ENCODE measurements at regions not wholly inside any gene's neighbourhood (a gene's known extent, or its start where the extent isn't known, plus 50 kb on each side); places are given as distances from the start of the nearest gene placed in this dataset.
"Not testable (repeated sequence)": the region's sequence is repeated elsewhere in the genome, so short reads cannot be mapped to it uniquely, and the experiment has no call there.

DNA sequence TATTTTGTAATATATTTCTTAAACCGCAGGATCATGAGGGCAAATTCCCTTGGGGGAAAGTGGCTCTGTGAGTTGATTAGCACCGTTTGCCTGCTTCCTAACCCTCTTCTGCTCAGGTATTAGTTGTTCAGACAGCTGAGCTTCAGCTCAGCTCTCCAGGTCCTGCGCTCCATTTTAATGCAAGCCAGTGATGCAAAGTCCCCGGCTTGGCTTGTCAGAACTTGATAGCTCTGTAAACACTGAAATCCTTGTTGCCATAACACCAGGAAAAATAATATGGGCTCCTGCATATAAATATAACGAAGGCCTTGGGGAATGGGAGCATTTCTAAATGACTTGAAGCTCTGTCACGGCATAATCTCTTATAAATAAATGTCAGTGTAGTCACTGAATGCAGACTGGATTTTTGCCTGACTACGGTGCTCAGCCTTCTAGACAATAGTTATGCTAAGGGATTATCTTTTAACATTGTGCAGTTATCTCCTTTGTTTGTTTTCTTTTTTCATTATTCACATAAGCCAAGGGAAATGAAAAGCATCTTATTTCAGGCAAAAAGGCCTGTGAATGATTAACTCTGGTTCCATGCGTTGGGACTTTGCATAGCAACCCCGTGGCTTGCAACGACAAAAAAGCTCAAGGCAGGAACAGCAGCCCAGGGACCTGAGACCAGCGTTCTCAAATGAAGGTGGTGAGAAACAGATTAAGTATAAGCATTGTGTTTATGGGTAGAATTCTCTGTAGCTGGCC, 253.2 kb downstream of the SPRY1 start:
- no peak for TF ChIP-seq CTBP1 (IDR thresholded peaks at IDR 0.05; ENCODE audit: borderline replicate concordance)
- TF ChIP-seq FOXM1 (IDR thresholded peaks at IDR 0.05; ENCODE audit: borderline replicate concordance) = no peak
- TF ChIP-seq, protein P1, sequence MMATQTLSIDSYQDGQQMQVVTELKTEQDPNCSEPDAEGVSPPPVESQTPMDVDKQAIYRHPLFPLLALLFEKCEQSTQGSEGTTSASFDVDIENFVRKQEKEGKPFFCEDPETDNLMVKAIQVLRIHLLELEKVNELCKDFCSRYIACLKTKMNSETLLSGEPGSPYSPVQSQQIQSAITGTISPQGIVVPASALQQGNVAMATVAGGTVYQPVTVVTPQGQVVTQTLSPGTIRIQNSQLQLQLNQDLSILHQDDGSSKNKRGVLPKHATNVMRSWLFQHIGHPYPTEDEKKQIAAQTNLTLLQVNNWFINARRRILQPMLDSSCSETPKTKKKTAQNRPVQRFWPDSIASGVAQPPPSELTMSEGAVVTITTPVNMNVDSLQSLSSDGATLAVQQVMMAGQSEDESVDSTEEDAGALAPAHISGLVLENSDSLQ (IDR thresholded peaks at IDR 0.05) = peak; percentile 17
- CTCF ChIA-PET = interaction anchor here (0.7 to 1.8 kb wide), 3 partner anchors 11 to 135 kb away, joined by 3 to 13 read pairs (median 3); no protein-coding TSS in a partner anchor
- POLR2A ChIA-PET = interaction anchor here (1.1 to 2.2 kb wide), 2 partner anchors 61 to 94 kb away, joined by 4 to 10 read pairs; no protein-coding TSS in a partner anchor
- DNase-seq (ENCODE audit: extremely low spot score) = peak; percentile 42

DNA sequence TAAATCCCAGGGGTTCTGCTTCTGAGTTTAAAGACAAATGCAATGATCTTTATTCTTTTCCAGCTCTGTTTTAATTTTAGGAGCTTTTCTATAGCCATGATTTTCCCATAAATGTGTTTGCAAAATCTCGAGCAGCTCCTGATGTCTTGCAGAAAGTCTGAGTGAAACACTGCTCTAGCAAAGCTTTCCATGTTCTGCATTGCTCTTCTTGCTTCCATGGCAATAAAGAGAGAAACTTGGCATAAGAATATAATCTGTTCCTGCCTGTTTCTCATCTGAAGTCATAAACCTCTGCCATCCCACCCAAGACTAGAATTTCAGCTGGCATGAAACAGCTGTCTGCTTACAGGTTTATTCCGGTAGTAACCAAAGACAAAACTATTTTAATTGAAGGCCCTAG, 254.5 kb downstream of the SPRY1 start:
- no peak for DNase-seq (ENCODE audit: extremely low spot score)
- ChIA-PET CTCF (interaction anchor here (1.2 kb wide), 1 partner anchor 9 kb away, joined by 3 read pairs; no protein-coding TSS in a partner anchor), POLR2A (interaction anchor here (2.2 kb wide), 1 partner anchor 63 kb away, joined by 10 read pairs; no protein-coding TSS in a partner anchor)
- TF ChIP-seq FOXM1 (IDR thresholded peaks at IDR 0.05; ENCODE audit: borderline replicate concordance) (no peak), ARNT (IDR thresholded peaks at IDR 0.05) (no peak), ZNF384 (IDR thresholded peaks at IDR 0.05) (no peak), ELF4 (IDR thresholded peaks at IDR 0.05) (no peak), SUZ12 (IDR thresholded peaks at IDR 0.05) (no peak), L3MBTL2 (conservative IDR thresholded peaks at IDR 0.05) (no peak), NFRKB (IDR thresholded peaks at IDR 0.05) (no peak), CTBP1 (IDR thresholded peaks at IDR 0.05; ENCODE audit: borderline replicate concordance) (no peak), HDGF (IDR thresholded peaks at IDR 0.05; ENCODE audit: borderline replicate concordance) (no peak), FOXA1 (IDR thresholded peaks at IDR 0.05) (no peak), BHLHE40 (IDR thresholded peaks at IDR 0.05; ENCODE audit: borderline replicate concordance) (no peak), TARDBP (IDR thresholded peaks at IDR 0.05) (no peak)
- TF ChIP-seq, protein P1 (IDR thresholded peaks at IDR 0.05) = no peak

DNA sequence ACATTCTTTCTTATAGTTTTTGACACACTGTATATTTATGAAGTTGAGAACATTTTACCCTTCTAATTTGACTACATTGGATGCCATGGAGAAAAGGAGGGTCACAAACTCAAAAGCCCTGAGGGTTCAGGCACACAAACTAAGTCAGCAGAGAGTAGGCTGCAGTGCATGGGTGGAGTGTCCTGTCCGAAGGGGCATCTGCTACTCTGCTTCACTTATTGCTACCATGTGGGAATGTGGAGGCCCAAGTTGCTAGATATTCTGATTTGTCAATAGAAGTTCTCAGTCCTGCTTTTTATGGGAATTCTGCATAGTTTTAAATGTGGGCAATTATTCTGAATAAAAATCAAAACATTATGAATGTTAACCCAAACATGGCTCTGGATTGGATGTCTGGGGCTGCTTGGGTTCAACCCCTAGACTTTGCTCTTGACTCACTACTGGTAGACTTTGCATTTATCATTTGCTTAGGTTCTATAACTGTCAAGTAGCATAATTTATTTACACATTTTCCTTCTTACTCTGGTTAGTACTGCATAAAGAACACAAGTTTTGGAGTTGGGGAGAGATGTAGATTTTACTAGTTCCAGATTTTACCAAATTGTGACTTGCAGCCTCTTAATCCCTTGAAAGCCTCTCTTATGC, 255.1 kb downstream of the SPRY1 start:
- no peak for TF ChIP-seq FOXK2 (IDR thresholded peaks at IDR 0.05)
- no peak for TF ChIP-seq ZNF384 (IDR thresholded peaks at IDR 0.05)
- TF ChIP-seq BHLHE40 (IDR thresholded peaks at IDR 0.05; ENCODE audit: borderline replicate concordance) = no peak
- CTCF ChIA-PET = interaction anchor here (1.2 kb wide), 1 partner anchor 9 kb away, joined by 3 read pairs; no protein-coding TSS in a partner anchor
- POLR2A ChIA-PET = no interaction called here
- DNase-seq (ENCODE audit: extremely low spot score) = no peak

DNA sequence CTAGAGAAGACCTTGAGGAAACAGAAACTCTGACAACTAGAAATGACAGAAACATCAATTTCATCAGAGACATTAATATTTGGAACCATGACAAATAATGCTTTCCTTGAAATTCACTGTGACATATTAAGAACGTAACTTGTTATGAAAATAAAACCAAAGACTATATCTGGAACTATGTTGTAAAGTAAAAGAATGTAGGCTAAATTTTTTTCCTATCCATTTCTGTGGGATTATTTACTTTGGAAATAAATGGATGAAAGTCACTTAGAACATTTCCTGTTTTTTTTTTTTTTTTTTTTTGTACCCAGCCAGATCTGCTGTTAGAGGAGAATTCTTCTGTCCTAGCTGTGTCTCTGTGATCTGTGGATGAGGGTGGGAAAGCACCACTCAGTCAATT, 255.9 kb downstream of the SPRY1 start:
- ChIA-PET CTCF (no interaction called here), POLR2A (no interaction called here)
- DNase-seq (ENCODE audit: extremely low spot score) = no peak
- TF ChIP-seq FOXK2 (IDR thresholded peaks at IDR 0.05) = no peak

DNA sequence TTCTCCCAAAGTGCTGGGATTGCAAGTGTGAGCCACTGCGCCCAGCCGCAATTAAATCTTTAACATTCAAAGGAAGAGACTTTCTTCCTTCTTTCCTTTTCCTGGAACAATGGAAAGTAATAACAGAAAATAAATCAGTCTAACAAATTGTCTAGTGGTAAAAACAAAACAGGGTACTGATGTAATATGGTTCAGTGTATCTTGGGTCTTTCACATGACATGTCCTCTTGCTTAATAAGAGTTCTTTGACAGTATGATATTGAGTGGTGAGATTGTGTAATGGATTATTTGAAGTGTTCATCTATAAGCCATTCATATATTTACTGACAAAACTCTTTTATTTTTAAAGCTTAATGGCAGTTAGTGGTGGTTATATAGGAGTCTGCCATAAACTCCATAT, 256.6 kb downstream of the SPRY1 start:
- POLR2A ChIA-PET = no interaction called here
- TF ChIP-seq, protein P1 (IDR thresholded peaks at IDR 0.05) = no peak
- TF ChIP-seq LEF1 (IDR thresholded peaks at IDR 0.05; ENCODE audit: borderline replicate concordance) (no peak), SUZ12 (IDR thresholded peaks at IDR 0.05) (no peak), L3MBTL2 (conservative IDR thresholded peaks at IDR 0.05) (no peak), HDGF (IDR thresholded peaks at IDR 0.05; ENCODE audit: borderline replicate concordance) (no peak), FOXM1 (IDR thresholded peaks at IDR 0.05; ENCODE audit: borderline replicate concordance) (no peak), CTBP1 (IDR thresholded peaks at IDR 0.05; ENCODE audit: borderline replicate concordance) (no peak), ZNF384 (IDR thresholded peaks at IDR 0.05) (no peak), TARDBP (IDR thresholded peaks at IDR 0.05) (no peak), FOXK2 (IDR thresholded peaks at IDR 0.05) (no peak), ELF4 (IDR thresholded peaks at IDR 0.05) (no peak), FOXA1 (IDR thresholded peaks at IDR 0.05) (no peak), ARNT (IDR thresholded peaks at IDR 0.05) (no peak), SP1 (IDR thresholded peaks at IDR 0.05) (no peak), NFRKB (IDR thresholded peaks at IDR 0.05) (no peak), BHLHE40 (IDR thresholded peaks at IDR 0.05; ENCODE audit: borderline replicate concordance) (no peak)
- DNase-seq (ENCODE audit: extremely low spot score) = no peak
- CTCF ChIA-PET = no interaction called here

DNA sequence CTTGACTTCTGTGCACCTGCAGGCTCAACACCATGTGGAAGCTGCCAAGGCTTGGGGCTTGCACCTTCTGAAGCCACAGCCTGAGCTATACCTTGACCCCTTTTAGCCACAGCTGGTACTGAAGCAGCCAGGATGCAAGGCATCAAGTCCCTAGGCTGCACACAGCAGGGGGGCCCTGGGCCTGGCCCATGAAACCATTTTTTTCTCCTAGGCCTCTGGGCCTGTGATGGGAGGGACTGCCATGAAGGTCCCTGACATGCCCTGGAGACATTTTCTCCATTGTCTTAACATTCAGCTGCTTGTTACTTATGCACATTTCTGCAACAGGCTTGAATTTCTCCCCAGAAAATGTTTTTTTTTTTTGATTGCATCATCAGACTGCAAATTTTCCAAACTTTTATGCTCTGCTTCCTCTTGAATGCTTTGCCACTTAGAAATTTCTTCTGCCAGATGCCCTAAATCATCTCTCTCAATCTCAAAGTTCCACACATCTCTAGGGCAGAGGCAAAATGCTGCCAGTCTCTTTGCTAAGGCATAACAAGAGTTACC, 260.2 kb downstream of the SPRY1 start:
- POLR2A ChIA-PET; DNase-seq (ENCODE audit: extremely low spot score); CTCF ChIA-PET: not testable (repeated sequence)

DNA sequence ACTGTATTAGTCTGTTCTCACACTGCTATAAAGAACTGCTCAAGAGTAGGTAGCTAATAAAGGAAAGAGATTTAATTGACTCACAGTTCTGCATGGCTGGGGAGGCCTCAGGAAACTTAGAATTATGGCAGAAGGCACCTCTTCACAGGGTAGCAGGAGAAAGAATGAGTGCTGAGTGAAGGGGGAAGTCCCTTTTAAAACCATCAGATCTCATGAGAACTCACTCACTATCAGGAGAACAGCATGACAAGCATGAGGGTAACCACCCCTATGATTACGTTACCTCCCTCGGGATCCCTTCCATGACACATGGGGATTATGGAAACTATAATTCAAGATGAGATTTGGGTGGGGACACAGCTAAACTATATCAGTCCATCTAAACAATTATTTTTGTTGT, 261.0 kb downstream of the SPRY1 start:
- DNase-seq (ENCODE audit: extremely low spot score); POLR2A ChIA-PET; CTCF ChIA-PET: not testable (repeated sequence)
